T-helper 22 cell (primary cell): ENCODE measurements at regions not wholly inside any gene's neighbourhood (a gene's known extent, or its start where the extent isn't known, plus 50 kb on each side); places are given as distances from the start of the nearest gene placed in this dataset.

ENCODE experiments used
- DNase-seq: peaks from one replicate; pipeline ENCODE4 v3.0.0-alpha.2; 2020; ENCODE audit warnings: low read depth

DNA sequence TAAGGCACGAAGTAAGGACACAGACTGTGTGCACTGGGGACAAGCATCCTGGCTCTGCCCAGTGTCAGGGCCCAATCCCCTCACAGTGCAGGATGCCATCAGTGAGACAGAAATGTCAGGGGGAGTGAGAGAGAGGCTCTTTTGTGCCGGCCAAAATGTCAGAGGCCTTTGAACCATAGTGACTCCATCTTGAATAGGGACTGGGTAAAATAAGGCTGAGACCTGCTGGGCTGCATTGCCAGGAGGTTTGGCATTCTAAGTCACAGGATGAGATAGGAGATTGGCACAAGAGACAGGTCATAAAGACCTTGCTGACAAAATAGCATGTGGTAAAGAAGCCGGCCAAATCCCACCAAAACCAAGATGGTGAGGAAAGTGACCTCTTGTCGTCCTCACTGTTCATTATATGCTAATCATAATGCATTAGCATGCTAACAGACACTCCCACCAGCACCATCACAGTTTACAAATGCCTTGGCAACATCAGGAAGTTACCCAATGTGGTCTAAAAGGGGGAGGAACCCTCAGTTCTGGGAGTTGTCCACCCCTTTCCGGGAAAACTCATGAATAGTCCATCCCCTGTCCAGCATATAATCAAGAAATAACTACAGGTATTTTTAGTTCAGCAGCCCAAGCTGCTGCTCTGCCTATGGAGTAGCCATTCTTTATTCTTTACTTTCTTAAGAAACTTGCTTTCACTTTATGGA is 337.4 kb downstream of the LPIN1 start:
- no peak for DNase-seq

DNA sequence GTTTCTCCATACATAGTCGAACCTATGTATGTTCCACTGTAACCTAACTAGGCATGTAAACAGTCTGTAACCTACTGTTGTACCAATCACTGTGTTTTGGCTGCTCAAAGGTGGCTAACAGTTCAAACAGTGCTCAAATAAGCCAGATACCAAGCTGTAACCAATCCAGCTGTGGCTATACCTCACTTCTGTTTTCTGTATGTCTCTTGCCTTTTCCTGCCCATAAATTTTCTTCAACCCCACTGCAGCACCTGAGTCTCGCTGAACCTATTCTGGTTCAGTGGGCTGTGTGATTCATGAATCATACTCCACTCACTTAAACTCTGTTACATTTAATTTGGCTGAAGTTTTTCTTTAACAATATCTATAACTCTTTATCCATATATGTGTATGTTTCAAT is 340.7 kb downstream of the LPIN1 start:
- no peak for DNase-seq

GRCh38 chr2:12087671-12088380 is 341.4 kb downstream of the LPIN1 start:
- no peak for DNase-seq

- no peak for DNase-seq
These were observed 342.6 kb downstream of the LPIN1 start for GRCh38 chr2:12089001-12089400.

DNA sequence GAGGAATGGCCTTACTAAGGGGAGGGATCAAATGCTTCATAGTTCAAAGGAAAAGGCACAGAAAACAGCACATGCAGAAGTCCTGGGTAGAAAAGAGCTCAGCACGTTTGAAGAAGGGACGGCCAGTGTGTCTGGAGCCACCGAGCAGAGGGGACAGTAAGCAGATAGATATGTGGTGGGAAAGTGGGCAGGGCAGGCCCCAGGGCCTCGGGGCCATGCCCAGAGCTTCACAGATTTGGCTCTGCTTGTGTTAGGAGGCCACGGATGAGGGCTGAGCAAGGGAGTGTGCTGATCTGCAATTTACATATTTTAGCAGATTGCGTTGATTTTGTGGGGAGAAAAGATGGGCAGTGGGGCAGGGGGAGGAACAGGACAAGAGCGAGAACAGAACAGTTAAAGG is 343.1 kb downstream of the LPIN1 start:
- no peak for DNase-seq

DNA sequence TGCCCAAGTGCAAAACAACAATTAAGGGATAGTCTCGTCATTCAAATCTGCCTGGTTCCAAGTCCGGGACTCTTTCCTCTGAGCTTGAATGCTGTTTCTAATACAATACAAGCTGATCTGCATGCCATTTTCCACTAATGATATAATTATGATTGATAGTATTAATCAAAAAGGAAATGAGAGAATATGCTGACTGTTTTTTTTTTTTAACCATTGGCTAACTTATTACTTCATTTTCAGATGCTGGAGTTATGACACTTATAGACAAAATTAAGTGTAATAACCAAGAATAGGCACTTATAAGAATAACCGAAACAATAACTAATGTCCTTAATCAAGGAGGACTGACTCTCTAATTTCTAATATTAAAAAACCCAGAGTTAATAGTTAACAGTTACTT is 343.6 kb downstream of the LPIN1 start:
- DNase-seq = no peak

DNA sequence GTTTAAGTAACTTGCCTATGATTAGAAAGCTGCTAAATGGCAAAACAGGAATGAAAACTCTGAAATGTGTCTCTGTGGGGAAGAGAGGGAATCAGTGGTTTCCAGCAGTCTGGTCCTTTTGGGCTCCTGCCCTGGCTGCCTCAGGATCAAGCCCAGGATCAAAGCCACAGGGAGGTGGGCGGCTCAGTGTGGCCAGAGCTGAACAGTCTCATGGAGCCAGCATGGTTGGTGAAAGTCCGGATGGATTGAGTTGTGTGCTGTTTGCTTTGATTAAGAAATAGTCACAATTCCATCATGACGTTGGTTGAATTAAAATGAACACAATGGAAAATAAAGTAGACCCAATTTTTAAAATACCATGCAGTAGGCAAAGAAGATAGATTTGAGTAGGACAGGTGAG is 344.2 kb downstream of the LPIN1 start:
- no peak for DNase-seq

GRCh38 chr2:12091201-12091806 is 344.9 kb downstream of the LPIN1 start:
- no peak for DNase-seq

GRCh38 chr2:12094134-12094533 is 347.7 kb downstream of the LPIN1 start:
- no peak for DNase-seq

DNA sequence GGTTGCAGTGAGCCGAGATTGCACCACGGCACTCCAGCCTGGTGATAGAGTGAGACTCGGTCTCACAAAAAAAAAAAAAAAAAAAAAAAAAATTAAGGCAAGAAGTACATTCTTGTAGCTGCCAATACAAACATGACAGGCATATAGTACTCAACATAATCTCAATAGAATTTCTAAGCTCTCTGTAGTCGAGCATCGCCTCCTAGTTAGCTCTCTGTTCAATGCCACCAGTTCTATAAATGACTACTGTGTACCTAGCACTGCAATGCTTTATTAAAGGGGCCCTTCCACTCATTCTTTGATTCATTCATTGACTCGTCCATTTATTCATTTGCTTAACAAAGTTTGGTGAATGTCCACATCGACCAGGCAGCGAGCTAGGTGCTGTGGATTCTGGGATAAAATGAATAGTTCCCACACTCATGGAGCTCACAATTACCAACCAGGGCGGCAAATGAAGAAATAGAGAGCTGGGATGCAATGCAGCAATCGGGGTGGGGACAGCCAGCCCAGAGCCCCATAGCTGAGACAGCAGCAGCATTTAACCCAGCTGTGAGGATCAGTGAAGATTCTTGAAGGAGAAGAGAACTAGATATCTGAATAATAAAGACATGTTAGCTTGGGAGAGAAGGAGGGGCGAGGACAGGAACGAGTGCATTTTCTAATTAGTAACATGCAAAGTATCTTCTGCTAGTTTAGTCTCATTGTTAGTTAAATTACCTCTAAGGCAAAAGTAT is 349.8 kb downstream of the LPIN1 start:
- no peak for DNase-seq

- DNase-seq = no peak
These were observed 350.5 kb downstream of the LPIN1 start for GRCh38 chr2:12096788-12097449.

DNA sequence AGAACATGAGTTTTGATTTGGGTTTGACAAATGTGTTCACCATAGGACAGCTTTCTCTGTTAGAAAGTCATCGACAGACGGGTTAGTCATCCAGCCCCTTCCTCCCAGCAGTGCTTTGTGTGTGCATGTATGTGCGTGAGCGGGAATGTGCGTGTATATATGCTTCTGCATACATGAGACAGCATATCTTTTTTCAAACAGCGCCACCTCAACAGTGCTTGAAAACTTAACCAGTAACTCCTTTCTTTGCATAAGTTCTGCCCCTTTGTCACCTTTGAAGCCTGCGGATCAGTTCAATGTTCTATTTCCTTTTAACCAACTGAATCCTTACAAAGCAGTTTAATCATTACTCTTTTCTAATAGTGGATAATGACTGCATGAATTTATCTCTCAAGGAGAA is 351.4 kb downstream of the LPIN1 start:
- no peak for DNase-seq

- no peak for DNase-seq
These were observed 352.9 kb downstream of the LPIN1 start for GRCh38 chr2:12099374-12099773.

GRCh38 chr2:12102679-12103078 is 356.2 kb downstream of the LPIN1 start:
- DNase-seq = no peak

GRCh38 chr2:12105180-12105579 is 358.7 kb downstream of the LPIN1 start:
- no peak for DNase-seq

- no peak for DNase-seq
These were observed 360.1 kb downstream of the LPIN1 start for GRCh38 chr2:12106440-12107080.

DNA sequence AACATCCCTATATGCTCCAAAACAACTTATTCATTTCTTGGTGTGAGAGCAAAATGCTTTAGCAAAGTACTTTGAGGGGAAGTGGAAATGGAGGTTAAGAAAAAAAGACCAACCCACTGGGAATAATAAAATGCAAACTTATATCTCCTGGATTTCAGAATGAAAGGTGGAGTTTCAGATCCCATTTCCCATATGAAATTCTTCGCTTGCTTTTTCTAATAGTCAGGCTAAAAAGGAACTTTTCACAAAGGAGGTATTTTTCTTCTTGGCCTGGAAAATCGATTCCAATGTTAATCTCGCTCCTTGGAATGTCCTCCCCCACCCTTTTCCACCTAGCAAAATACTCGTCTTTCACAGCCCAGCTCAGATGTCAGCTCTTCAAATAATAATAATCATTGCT is 360.9 kb downstream of the LPIN1 start:
- DNase-seq = no peak

- DNase-seq = no peak
These were observed 361.5 kb downstream of the LPIN1 start for GRCh38 chr2:12107939-12108338.

DNA sequence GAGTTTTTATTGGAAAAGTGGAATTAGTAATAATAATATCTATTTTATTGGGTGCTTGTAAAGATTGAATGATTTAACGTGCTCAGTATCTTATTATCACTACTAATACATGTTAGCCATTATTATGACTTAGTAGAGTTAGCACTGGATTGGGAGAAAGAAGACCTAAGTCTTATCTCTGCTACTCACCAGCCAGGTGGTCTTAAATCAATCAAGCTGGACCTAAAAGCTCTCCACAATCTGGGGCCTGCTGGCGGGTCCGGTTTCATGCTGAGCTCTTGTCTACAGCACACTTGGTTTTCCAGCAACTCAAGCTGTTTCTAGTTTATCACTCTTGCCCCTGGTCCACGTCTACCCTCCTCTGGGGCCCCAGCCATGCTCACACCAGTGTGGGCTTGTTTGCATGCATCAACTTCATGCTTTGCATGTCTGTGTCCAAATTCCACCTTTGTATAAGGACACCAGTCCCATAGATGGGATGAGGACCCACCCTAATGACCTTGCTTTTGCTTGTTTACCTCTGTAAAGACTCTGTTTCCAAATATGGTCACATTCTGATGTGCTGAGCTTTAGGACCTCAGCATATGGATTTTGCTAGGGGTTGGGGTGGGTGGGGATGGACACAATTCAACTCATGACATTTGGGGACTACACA is 363.1 kb downstream of the LPIN1 start:
- no peak for DNase-seq

DNA sequence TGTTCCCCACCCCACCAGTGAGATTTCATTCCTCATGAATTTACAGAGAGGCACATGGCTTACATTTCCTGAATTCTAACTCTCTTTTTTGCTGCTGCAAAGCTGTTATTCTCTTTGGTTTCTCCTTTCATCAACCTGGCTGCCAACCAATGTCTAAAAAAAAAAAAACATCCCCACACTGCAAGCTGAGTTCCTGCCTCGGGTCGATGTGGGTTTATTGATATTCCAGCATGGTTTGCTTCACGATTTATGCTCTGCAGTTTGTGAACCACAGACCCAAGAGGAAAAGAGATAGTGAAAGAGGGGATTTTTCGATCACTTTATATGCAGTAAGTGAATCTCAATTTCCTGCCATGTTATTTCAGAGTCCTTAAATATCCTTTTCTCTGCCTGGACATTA is 363.6 kb downstream of the LPIN1 start:
- no peak for DNase-seq

DNA sequence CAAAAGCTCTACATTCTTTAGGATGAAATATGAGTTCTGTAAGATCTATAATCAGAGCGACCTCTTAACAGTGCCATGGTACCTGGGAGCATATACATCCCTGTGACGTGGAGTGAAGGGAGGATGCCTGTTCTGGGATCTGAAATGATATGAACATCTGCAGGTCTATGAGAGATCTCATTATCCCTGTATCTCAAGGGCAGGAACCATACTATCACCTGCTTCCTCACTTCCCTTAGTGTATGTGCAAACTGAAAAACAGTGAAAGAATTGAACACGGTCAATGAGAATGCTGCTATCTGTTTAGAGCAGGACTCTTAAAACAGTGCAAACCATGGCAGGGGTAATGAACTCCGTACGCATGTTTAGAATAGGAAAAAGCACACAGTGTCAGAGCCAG is 364.0 kb downstream of the LPIN1 start:
- no peak for DNase-seq
